ENCODE measurements at regions not wholly inside any gene's neighbourhood (a gene's known extent, or its start where the extent isn't known, plus 50 kb on each side); places are given as distances from the start of the nearest gene placed in this dataset.
A peak's percentile ranks its signal among the peaks of the same experiment; 100 is the strongest.
"Not testable (repeated sequence)": the region's sequence is repeated elsewhere in the genome, so short reads cannot be mapped to it uniquely, and the experiment has no call there.

DNA sequence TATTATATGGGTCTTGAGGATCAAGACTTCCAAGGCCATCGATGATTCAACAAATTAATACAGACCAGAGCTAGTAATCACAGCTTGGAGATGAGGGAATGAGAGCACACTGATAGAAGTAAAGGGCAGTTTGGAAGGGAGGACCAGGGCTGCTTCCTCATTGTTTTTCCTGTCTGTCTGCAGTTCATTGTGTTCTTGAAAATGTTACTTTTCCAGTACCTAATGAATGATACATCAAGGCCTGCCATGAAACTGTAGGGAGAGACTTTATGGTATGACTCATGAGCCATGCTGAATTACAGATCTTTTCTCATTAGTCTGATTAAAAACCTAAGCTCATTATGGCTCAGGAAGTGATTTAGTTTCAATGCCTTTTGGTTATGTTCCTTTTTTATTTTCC, 855.6 kb downstream of the KCNA4 start:
- no peak for DNase-seq (ENCODE audit: low spot score)

DNA sequence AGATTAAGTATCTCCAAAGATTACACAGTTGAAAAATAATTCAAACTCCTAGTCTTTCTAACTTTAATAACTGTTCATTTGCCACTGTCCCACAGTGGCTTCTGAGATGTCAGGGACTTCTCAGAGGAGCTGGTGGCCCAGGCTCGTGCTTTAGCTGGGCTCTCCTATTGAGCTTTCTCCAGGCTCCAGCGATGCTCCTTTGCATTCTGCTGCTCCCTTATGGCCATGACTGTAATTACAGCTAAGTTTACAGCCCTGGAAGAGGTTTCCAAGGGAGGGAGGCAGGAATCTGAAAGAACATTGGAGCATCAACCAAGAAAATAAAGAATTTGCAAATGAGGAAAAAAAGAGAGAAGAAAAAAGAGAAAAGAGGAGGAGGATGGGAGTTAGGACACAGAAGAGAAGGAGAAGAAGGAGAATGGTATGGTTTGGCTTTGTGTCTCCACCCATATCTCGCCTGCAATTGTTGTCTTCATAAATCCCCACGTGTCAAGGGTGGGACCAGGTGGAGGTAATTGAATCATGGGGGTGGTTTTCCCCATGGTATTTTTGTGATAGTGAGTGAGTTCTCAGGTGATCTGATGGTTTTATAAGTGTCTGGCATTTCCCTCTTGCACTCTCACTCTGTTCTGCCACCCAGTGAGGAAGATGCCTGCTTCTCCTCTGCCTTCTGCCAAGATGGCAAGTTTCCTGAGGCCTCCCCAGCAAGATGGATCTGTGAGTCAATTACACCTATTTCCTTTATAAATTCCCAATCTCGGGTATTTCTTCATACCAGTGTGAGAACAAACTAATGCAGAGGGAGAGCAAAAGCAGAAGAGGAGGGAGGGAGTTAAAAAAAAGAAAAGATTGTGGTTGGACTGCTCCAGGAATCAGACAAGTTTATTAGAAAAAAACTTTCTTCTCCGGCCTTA, 857.0 kb downstream of the KCNA4 start:
- DNase-seq (ENCODE audit: low spot score): peak; percentile 53

DNA sequence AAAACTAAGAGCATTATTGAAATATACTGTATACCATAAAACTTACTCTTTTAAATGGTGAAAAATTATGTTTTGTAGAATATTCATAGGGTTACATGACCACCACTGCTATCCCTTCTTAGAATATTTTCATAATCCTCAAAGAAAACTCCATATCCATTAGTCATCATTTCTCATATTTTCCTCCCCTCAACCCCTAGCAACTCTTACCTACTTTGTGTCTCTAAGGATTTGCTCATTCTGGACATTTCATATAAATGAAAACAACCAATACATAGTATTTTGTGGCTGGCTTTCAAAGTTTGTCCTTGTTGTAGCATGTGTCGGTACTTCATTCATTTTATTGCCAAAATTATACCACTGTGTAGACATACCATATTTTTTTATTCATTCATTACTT, 863.8 kb downstream of the KCNA4 start:
- no peak for DNase-seq (ENCODE audit: low spot score)

DNA sequence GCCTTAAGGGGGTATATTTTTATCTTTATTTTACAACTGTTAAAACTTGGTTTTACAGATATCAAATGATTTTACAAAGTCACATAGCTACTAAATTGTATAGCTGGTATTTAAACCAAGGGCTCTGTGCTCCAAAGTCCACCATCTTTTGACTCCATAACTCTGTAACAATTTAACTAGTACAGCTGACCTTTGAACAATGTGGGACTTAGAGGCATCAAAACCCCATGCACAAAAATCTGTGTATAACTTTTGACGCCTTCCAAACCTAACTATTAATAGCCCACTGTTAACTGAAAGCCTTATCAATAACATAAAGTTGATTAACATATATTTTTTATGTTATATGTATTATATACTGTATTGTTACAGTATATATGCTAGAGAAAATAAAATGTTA, 874.3 kb downstream of the KCNA4 start:
- not testable (repeated sequence) for DNase-seq (ENCODE audit: low spot score)

DNA sequence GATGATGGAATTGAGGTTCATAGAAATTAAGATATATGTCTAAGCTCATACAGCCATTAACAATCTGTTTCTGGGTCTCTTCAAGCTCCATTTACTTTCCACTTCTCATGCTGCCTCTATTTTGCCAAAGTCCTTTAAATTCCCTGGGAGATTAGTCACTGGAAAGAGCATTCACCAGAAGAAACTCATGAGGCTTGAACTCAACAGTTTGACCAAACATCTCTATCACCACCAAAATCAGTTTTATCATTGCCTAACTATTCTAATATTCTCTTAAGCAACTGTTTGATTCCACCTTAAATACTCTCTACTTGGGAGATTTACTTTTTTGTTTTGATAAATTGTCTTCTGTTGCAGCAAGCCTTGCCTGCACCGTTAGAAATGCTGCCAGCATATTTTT, 881.3 kb downstream of the KCNA4 start:
- no peak for DNase-seq (ENCODE audit: low spot score)

DNA sequence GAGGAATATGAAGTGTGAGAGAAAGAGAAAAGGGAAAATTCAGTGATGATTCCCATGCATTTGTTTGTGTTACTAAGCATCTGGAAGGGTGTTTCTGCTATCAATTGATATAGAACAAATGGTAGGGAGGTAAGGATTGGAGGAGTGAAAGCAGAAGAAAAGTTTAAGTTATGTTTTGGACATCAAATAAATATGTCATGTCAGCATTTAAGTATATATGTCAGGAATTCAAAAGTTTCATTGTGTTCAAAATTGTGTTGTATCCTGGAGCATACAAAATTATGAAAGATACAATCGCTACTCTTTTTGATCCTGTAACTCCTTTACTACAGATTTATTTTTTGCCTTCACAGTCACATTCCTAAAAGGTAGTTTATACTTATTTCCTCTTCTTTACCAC, 885.8 kb downstream of the KCNA4 start:
- DNase-seq (ENCODE audit: low spot score): no peak

DNA sequence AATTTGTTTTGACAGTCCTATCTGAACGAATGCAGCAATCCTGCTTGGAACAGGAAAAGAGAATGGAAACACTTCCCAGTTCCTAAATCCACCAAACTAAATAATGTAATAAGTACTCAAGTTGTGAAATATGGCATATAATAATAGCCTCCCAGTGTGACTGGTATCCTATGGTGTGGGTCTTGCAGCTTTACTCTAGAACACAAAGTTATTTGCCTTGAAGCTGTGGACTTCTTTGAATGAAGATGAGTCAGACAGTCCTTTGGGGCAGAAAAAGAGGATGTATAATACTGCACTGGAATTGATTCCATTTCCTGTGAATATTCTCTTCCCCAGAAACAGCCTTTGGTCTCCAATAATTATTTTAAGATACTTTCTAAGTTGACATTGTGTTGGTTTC, 887.0 kb downstream of the KCNA4 start:
- no peak for DNase-seq (ENCODE audit: low spot score)

DNA sequence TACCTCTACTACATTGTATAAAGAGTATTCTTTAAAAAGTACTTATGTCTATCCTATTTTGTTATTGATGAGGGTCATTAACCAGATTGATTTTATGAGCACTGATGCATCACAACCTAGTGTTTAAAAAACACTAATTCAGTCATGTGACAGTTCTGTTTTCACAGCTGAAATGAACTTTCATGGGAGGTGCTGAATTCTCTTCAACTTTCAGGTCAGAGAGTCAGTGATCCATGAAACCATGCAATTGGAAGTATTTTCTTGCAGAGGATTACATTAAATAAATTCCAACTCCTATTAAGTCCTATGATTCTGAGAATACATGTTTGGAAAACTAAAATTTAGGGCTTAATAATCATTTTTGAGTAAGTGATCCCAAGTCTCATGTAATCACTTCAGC, 889.4 kb downstream of the KCNA4 start:
- no peak for DNase-seq (ENCODE audit: low spot score)

DNA sequence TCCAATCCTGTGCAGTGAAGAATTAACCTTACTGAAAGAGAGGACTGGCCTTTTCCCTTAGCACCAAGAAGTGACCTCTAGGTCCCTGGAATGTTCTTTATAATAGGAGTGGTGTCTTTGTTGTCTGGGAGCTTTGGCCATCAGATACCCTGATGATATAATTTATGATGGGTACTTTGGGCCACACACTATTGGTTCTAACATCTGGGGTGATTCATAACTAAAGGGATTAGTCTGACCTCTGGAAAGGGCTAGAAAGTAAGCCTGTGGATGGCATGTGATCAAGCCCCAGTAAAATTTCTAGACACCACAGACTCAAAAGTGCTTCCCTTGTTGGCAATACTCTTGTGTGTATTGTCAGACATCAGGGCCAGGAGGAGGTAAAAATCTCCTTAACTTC, 891.2 kb downstream of the KCNA4 start:
- DNase-seq (ENCODE audit: low spot score): no peak

DNA sequence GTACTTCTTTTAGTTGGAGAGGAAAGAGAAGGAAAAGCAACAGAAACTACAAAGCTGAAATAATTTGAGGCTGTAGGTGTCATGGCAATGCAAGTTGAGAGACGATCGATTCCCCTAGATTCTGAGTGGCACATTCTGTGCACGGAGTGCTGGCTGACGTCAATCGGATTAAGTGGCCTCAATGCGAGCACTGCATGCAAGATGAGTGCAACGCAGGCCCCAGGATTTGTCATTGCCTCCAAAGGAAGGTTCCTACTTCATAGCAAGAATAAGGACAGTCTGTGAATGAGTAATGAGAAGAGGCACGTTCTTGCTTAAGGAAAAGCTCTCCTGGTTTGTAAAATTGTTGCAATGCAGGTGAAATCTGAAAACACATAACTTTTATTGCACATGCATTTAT, 892.4 kb downstream of the KCNA4 start:
- DNase-seq (ENCODE audit: low spot score): no peak

DNA sequence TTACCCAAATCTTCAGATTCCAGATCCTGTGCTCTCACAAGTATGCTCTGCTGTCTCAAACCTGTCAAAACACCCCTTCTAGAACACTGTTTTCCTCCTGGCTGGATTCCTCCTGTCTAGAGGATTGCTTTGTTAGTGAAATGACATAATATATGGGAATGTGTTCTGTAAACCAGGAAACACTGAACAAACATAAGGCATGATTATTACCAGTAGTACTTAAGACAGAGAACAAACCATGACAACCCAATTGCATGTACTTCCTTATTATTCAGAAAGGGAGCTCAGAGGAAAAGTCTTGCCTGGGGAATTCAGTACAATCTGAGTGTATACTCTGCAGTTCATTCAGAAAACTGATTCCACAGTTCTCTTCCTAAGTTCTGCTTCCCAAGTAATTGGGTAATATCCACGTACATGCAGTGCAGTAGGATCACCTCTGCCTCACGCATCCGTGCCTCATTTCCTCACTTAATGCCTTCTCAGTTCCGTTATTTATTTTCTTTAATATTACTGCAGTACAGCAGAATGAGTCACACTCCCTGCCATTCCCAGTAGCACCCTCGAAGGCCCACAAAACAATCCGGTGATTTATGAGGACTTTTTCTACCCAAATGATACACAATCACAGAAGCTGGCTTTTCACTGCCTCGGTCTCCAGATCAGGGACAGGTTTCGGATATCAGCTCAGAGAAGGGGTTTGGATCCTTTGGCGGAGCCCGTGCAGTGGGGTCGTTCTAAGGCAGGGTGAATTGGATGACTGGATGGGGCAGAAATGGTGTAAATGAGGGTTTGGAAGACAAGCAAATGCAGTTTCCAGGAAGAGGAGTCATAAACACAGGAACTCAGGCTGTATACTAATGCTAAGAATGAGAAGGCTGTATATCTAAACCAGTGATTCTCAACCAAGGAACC, 896.9 kb downstream of the KCNA4 start:
- DNase-seq (ENCODE audit: low spot score): no peak

DNA sequence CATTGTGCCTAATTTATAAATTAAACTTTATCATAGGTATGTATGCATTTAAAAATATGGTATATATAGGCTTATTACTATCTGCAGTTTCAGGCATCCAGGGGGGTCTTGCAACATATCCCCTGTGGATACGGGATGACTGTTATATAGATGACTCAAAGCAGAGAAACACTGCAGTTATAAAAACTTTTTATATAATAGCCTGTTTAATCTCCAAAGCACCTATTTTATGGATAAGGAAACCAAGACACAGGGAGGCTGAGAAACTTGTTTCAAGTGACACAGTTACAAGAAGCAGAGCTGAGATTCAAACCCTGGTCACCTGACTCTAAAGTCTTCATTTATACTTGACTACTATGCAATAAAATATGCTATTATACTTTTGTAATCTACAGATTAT, 897.7 kb downstream of the KCNA4 start:
- no peak for DNase-seq (ENCODE audit: low spot score)

DNA sequence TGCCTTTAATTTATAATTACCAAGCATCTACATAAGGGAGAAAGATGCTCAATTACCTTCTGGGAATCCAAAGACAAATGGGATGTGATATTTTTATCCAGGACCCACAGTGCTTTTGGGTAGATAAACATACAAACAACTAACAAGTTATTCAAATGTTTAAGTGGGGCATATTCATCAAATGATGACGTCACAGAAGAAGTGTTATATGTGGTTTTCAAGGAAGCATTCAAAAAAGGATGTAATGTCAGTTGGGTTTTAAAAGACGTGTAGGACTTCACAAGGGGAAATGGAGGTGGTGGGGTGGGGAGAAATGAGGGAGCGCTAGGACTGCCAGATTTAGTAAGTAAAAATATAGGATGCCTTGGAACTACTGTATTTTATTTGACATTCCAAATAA, 915.9 kb downstream of the KCNA4 start:
- DNase-seq (ENCODE audit: low spot score): no peak

DNA sequence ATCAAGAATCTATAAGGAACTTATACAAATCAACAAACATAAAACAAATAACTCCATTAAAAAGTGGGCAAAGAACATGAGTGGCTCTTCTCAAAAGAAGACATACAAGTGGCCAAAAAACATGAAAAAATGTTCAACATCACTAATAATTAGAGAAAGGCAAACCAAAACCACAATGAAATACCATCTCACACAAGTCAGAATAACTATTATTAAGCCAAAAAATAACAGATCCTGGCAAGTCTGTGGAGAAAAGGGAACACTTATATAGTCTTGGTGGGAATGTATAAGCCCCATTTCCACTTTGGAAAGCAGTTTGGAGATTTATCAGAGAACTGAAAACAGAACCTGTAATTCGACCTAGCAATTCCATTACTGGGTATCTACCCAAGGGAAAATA, 921.0 kb downstream of the KCNA4 start:
- no peak for DNase-seq (ENCODE audit: low spot score)

DNA sequence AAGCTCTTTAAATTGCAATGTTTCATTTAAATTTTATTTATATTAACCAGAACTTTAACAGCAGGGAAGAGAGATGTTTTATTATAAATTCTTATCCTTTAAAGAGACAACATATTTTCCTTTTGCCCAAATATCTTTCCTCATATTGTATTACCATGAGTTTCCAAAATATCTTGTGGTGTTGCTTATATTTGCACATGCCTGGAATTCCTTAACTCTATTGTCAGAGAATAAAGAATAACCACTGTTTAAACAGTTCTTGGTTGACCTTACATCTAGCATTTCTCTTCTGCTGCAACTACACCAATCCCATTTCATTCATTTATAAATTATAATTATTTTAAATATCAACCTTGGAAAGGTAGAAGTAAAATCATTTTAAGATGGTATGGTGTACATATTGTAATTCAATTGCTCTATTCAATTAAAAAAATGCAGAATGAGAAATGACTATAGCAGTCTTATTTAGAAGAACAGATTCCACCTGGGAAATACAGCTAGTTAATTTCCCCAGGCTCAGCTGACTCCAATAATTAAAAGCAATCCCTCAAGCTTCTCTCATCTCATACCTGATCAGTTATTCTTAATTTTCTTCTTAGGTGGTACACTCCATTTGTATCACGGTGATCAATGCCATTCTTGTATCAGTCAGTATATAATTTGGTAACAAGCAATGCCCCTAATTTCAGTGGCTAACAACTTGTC, 923.3 kb downstream of the KCNA4 start:
- DNase-seq (ENCODE audit: low spot score): no peak

DNA sequence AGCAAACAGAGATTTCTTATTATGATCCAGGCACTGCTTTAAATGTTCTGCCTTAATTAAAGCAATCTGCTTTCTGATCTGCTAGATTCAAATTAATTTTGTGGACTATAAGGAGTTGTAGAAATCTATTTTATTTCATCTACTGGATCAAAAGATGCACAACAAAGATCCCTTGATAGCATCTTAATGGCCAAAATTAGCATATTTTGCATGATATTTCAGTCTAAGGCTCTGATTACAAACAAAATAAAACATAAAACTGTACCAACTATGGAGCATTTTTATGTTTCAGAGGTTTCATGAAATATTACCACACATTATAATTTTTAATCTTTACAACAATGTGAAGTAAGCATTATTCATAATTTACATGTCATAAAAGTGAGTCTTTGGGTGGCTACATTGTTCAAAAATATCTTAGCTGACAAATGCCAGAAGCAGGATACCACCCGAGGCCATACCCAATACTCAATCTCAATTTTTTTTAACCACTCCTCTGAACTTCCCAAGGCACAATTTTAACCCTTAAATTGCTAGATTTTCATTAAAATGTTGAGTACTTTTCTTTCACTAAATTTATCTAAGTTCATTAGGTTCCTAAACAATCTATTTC, 929.5 kb downstream of the KCNA4 start:
- DNase-seq (ENCODE audit: low spot score): no peak

DNA sequence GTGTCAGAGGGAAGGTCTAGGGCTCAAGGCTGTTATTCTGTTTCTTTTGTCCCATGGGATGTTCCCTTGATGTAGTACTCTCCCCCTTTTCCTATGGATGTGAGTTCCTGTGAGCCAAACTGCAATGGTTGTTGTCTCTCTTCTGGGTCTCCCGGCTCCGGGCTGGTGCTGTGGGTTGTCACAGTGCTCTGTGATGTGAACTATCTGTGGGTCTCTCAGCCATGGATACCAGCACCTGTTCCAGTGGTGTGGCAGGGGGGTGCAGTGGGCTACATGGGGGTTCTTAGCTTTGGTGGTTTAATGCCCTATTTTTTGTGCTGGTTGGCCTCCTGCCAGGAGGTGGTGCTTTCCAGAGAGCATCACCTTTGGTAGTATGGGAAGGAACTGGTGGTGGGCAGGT, 941.1 kb downstream of the KCNA4 start:
- DNase-seq (ENCODE audit: low spot score): no peak

DNA sequence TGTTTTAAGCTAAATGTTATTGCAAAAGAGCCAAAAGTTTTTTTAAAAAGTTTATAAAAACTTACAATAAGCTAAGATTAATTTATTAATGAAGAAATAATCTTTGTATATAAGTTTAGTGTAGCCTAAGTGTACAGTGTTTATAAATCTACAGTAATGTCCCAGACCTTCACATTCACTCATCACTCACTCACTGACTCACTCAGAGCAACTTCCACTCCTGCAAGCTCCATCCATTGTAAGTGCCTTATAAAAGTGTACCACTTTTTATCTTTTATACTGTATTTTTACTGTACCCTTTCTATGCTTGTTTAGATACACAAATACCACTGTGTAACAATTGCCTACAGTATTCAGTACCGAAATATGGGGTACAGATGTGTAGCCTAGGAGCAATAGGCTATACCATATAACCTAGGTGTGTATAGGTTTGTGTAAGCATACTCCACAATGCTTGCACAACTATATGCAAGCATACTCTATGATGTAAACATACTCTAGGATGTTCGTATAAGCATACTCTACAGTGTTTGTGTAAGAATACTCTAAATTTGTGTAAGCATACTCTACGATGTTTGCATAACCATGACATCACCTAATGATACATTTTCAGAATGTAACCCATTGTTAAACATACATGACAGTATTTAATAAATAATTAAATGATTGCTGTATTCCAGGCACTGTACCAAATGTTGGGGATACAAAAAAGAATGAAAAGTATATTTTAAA, 953.0 kb downstream of the KCNA4 start:
- no peak for DNase-seq (ENCODE audit: low spot score)

DNA sequence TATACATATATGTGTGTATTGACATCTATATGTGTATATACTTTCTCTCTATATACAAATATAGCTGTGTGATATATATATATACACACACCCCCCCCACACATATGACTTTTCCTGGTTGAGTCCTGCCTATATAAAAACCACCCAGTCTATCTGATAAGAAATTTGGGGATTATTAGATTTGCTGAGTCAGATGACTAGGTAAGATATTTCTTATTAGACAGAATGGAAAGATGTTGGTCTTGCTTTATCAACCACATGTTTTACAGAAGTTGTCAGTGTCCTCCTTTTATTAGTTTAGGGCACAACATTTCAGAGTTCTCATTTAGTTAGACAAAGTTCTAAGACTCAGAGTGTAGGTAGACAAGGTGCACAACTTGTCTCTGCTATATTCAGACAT, 953.3 kb downstream of the METTL15 start:
- DNase-seq (ENCODE audit: low spot score): no peak

DNA sequence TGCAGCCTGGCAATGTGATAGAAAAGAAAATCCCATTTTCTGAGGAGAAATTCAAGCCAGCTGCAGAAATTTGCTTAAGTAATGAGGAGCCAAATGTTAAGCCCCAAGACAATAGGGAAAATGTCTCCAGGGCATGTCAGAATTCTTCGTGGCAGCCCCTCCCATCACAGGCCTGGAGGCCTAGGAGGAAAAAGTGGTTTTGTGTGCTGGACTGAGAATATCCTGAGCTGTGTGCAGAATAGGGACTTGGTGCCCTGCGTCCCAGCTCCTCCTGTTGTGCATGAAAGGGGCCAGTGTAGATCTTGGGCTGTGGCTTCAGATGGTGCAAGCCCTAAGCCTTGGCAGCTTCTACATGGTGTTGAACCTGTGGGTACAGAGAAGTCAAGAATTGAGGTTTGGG, 948.3 kb downstream of the METTL15 start:
- DNase-seq (ENCODE audit: low spot score): not testable (repeated sequence)

DNA sequence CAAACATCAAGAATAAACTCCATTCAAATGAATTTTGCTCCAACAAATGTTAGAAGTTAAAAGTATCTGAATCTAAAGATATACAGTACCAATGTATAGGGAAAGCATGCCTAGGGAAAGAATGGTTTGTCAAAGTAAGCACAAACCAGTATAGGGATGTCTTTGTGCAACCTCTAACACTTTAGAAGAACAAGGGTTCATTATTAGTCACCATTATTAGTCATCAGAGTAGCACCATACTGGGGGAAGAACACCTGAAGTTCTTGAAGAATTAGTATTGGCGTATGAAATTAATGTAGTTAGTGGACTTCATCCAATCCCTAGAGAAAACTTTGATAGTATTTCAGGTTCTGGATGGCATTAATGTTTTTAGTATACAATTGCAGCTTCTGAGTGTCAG, 943.7 kb downstream of the METTL15 start:
- no peak for DNase-seq (ENCODE audit: low spot score)
